Endothelial cell of umbilical vein (primary cell): ENCODE measurements at regions not wholly inside any gene's neighbourhood (a gene's known extent, or its start where the extent isn't known, plus 50 kb on each side); places are given as distances from the start of the nearest gene placed in this dataset.

Experiments
- EZH2 ChIP-seq: IDR thresholded peaks from 2 replicates; pipeline ENCODE4 v1.6.1; 2012; ENCODE audit warnings: borderline replicate concordance, low read depth, mild to moderate bottlenecking, moderate library complexity, low read length, inconsistent platforms; ENCODE audit not compliant: severe bottlenecking
- JUN ChIP-seq: IDR thresholded peaks from 2 replicates; pipeline ENCODE4 v1.6.1; 2011; ENCODE audit warnings: borderline replicate concordance, low read depth; ENCODE audit not compliant: insufficient read length, insufficient read depth
- MYC ChIP-seq: IDR thresholded peaks from one replicate; pipeline ENCODE4 v1.6.1; 2011; ENCODE audit warnings: mild to moderate bottlenecking, low read depth, low read length
- POLR2A ChIP-seq: IDR thresholded peaks from 2 replicates; pipeline ENCODE4 v1.6.1; 2012; ENCODE audit warnings: low read depth, mild to moderate bottlenecking, control low read depth, low read length
- POLR2AphosphoS5 ChIP-seq: IDR thresholded peaks from 2 replicates; pipeline ENCODE4 v1.6.1; 2012; ENCODE audit warnings: low read depth, mild to moderate bottlenecking, control low read depth, low read length, moderate library complexity; ENCODE audit not compliant: insufficient read depth
- TF ChIP-seq, protein P1 (sequence below), 2 donors: IDR thresholded peaks; 1 replicate in 1 of 2; 2 replicates in 1 of 2; pipeline ENCODE4 v1.5.1; 2011; ENCODE audit warnings: low read length in 2 of 2, mild to moderate bottlenecking in 2 of 2, moderate library complexity in 2 of 2, control low read depth in 1 of 2, inconsistent platforms in 1 of 2, low read depth in 1 of 2; ENCODE audit not compliant: insufficient read depth in 1 of 2; ENCODE audit errors: extremely low read depth in 1 of 2
- TF ChIP-seq, protein P2 (sequence below): IDR thresholded peaks from 2 replicates; pipeline ENCODE4 v1.6.1; 2011; ENCODE audit not compliant: insufficient read depth, insufficient read length

DNA sequence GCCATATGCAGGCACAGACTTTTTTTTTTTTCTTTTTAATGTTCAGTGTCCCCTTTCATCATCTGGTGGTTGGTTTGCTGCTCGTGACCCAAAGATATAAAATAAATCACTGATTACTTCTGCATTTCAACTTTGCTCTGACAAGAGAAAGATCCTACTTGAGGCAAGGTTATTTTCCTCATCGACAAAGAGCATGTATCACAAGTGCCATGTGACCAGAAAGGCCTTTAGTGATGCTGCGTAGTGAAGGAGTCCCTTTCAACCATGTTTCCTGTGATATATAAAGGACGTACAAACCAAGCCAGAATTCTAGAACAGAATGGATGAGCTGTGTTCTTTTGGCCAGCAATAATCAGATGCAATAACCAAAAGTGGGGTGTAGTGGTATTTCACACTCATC, 323.4 kb upstream of the PSMD7 start:
- TF ChIP-seq, protein P1, sequence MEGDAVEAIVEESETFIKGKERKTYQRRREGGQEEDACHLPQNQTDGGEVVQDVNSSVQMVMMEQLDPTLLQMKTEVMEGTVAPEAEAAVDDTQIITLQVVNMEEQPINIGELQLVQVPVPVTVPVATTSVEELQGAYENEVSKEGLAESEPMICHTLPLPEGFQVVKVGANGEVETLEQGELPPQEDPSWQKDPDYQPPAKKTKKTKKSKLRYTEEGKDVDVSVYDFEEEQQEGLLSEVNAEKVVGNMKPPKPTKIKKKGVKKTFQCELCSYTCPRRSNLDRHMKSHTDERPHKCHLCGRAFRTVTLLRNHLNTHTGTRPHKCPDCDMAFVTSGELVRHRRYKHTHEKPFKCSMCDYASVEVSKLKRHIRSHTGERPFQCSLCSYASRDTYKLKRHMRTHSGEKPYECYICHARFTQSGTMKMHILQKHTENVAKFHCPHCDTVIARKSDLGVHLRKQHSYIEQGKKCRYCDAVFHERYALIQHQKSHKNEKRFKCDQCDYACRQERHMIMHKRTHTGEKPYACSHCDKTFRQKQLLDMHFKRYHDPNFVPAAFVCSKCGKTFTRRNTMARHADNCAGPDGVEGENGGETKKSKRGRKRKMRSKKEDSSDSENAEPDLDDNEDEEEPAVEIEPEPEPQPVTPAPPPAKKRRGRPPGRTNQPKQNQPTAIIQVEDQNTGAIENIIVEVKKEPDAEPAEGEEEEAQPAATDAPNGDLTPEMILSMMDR (IDR thresholded peaks at IDR 0.05; ENCODE audit: extremely low read depth in 1 of 2, insufficient read depth in 1 of 2, low read depth in 1 of 2, low read length in 2 of 2), result no peak
- no peak for TF ChIP-seq EZH2
- TF ChIP-seq MYC, result no peak
- TF ChIP-seq POLR2AphosphoS5, result no peak
- TF ChIP-seq POLR2A, result no peak
- TF ChIP-seq, protein P2, sequence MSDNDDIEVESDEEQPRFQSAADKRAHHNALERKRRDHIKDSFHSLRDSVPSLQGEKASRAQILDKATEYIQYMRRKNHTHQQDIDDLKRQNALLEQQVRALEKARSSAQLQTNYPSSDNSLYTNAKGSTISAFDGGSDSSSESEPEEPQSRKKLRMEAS, result no peak
- no peak for TF ChIP-seq JUN
